ENCODE measurements at regions not wholly inside any gene's neighbourhood (a gene's known extent, or its start where the extent isn't known, plus 50 kb on each side); places are given as distances from the start of the nearest gene placed in this dataset.

GRCh38 chr6:105917038-105917695 is 169.0 kb upstream of the PRDM1 start:
- TF ChIP-seq CTCF (IDR thresholded peaks at IDR 0.05) (no peak), POLR2A (IDR thresholded peaks at IDR 0.05) (no peak)

Measured in thyroid gland (tissue), 4 donors.